HG02943 (cell line): ENCODE measurements at regions not wholly inside any gene's neighbourhood (a gene's known extent, or its start where the extent isn't known, plus 50 kb on each side); places are given as distances from the start of the nearest gene placed in this dataset.
"Not testable (repeated sequence)": the region's sequence is repeated elsewhere in the genome, so short reads cannot be mapped to it uniquely, and the experiment has no call there.

ENCODE experiments used
- ATAC-seq: cut with Tn5 transposase; IDR thresholded peaks from one replicate; pipeline ENCODE4 v1.9.1; 2021; ENCODE audit warnings: mild to moderate bottlenecking, low read depth, moderate library complexity; ENCODE audit not compliant: unreplicated experiment

- ATAC-seq = peak; percentile 81
Measured at GRCh38 chr2:8312861-8313830, 368.7 kb upstream of the ID2 start.

GRCh38 chr2:8314063-8314462 lies 367.8 kb upstream of the ID2 start:
- ATAC-seq = no peak

GRCh38 chr2:8315531-8316165 lies 366.2 kb upstream of the ID2 start:
- no peak for ATAC-seq

GRCh38 chr2:8316356-8316755 lies 365.5 kb upstream of the ID2 start:
- ATAC-seq = no peak

GRCh38 chr2:8317418-8317817 lies 364.4 kb upstream of the ID2 start:
- no peak for ATAC-seq

GRCh38 chr2:8319219-8319618 lies 362.6 kb upstream of the ID2 start:
- no peak for ATAC-seq

- ATAC-seq = no peak
Measured at GRCh38 chr2:8320311-8321066, 361.4 kb upstream of the ID2 start.

GRCh38 chr2:8322634-8323033 lies 359.2 kb upstream of the ID2 start:
- no peak for ATAC-seq

GRCh38 chr2:8324164-8324856 lies 357.5 kb upstream of the ID2 start:
- no peak for ATAC-seq

- no peak for ATAC-seq
Measured at GRCh38 chr2:8324901-8325300, 357.0 kb upstream of the ID2 start.

- no peak for ATAC-seq
Measured at GRCh38 chr2:8327371-8328100, 354.3 kb upstream of the ID2 start.

- ATAC-seq = no peak
Measured at GRCh38 chr2:8328217-8328616, 353.6 kb upstream of the ID2 start.

- no peak for ATAC-seq
Measured at GRCh38 chr2:8329660-8330622, 351.9 kb upstream of the ID2 start.

GRCh38 chr2:8331068-8331467 lies 350.8 kb upstream of the ID2 start:
- ATAC-seq = no peak

GRCh38 chr2:8332646-8333045 lies 349.2 kb upstream of the ID2 start:
- ATAC-seq = no peak

- no peak for ATAC-seq
Measured at GRCh38 chr2:8333177-8333831, 348.6 kb upstream of the ID2 start.

GRCh38 chr2:8333832-8334187 lies 348.0 kb upstream of the ID2 start:
- ATAC-seq = not testable (repeated sequence)

- no peak for ATAC-seq
Measured at GRCh38 chr2:8334866-8335325, 347.0 kb upstream of the ID2 start.
